HepG2 (cell line): ENCODE measurements at regions not wholly inside any gene's neighbourhood (a gene's known extent, or its start where the extent isn't known, plus 50 kb on each side); places are given as distances from the start of the nearest gene placed in this dataset.

Experiments used
- ATAC-seq: fragments of 200-7000 bp; cut with Tn5 transposase; 3 replicates; pipeline ENCODE4 v1.9.1; 2020; ENCODE audit warnings: mild to moderate bottlenecking, moderate library complexity
- BruUV-seq: library from RNA; stranded (reverse); fragments of 400-500 nt; replicated peaks from 2 replicates; lab custom pipeline; 2021; lab: Mats Ljungman, UMichigan
- CTCF ChIA-PET: fragments of 300-600 bp; formaldehyde crosslinking; extraction: SDS; loops from one replicate; lab custom pipeline; 2021; ENCODE audit warnings: low total read pairs, inconsistent platforms, low intra/inter-chr PET ratio; lab: Yijun Ruan, JAX
- POLR2A ChIA-PET: fragments of 350-600 bp; sonication (Branson Sonifier 250); formaldehyde crosslinking; loops from one replicate; lab custom pipeline; 2020; ENCODE audit warnings: antibody characterized with exemption, inconsistent platforms; lab: Yijun Ruan, JAX
- DNase-seq: peaks from one replicate; pipeline ENCODE4 v3.0.0-alpha.2; 2015; ENCODE audit warnings: low spot score
- FAIRE-seq: peaks from 3 replicates; lab custom pipeline; 2011; peaks lifted over from hg19 to GRCh38; lab: Jason Lieb, UNC
- H2AFZ ChIP-seq: one replicate; pipeline ENCODE4 v1.6.1; 2011; ENCODE audit warnings: low read length, inconsistent platforms
- H3K27ac ChIP-seq: fragments of 300-600 bp; 3 replicates; pipeline ENCODE4 v1.8.0; 2011; ENCODE audit warnings: mixed run types, mild to moderate bottlenecking, mixed read lengths, low read length, inconsistent platforms; ENCODE audit not compliant: insufficient read depth; ENCODE audit errors: extremely low read length
- H3K27me3 ChIP-seq, 2 experiments: fragments of 200-600 bp in 1 of 2; 2 replicates in 1 of 2; 3 replicates in 1 of 2; pipeline versions ENCODE4 v1.6.0 to v1.8.0; 2011; ENCODE audit warnings: low read length in 2 of 2, mild to moderate bottlenecking in 2 of 2, moderate library complexity in 2 of 2, inconsistent platforms in 1 of 2; ENCODE audit not compliant: insufficient read depth in 2 of 2, control insufficient read depth in 1 of 2
- H3K36me3 ChIP-seq, 2 experiments: fragments of 200-600 bp in 1 of 2; replicated peaks in 1 of 2; 2 replicates in 1 of 2; 3 replicates in 1 of 2; pipeline versions ENCODE4 v1.5.1 to v1.8.0; 2011; ENCODE audit warnings: low read length in 2 of 2, inconsistent platforms in 1 of 2; ENCODE audit not compliant: insufficient read depth in 2 of 2, control insufficient read depth in 1 of 2
- H3K4me1 ChIP-seq: 2 replicates; pipeline ENCODE4 v1.5.1; 2012; ENCODE audit warnings: low read length, inconsistent platforms; ENCODE audit not compliant: insufficient read depth
- H3K4me2 ChIP-seq: 2 replicates; pipeline ENCODE4 v1.6.0; 2011; ENCODE audit warnings: low read depth, low read length, inconsistent platforms
- H3K4me3 ChIP-seq, 3 experiments: fragments of 200-600 bp in 1 of 3; sonication (generic), shearing (Covaris generic) in 1 of 3; replicated peaks in 1 of 3; 2 replicates each; pipeline ENCODE4 v1.5.1; 2011 to 2016; ENCODE audit warnings: low read length in 3 of 3, inconsistent platforms in 2 of 3, low read depth in 2 of 3, mild to moderate bottlenecking in 2 of 3, control low read depth in 1 of 3, mixed read lengths in 1 of 3; ENCODE audit not compliant: insufficient read depth in 1 of 3
- H3K79me2 ChIP-seq: one replicate; pipeline ENCODE4 v1.6.1; 2011; ENCODE audit warnings: low read length, inconsistent platforms; ENCODE audit not compliant: insufficient read depth
- H3K9ac ChIP-seq: 2 replicates; pipeline ENCODE4 v1.6.0; 2011; ENCODE audit warnings: mild to moderate bottlenecking, low read depth, low read length, inconsistent platforms; ENCODE audit not compliant: insufficient read depth
- H3K9me3 ChIP-seq: 2 replicates; pipeline ENCODE4 v1.5.1; 2012; ENCODE audit warnings: mild to moderate bottlenecking, low read length
- H4K20me1 ChIP-seq: 2 replicates; pipeline ENCODE4 v1.6.0; 2011; ENCODE audit warnings: inconsistent platforms, mild to moderate bottlenecking, low read length, moderate library complexity; ENCODE audit not compliant: insufficient read depth
- DDIT3 ChIP-seq: sonication (generic); formaldehyde crosslinking; IDR thresholded peaks from 2 replicates; pipeline ENCODE4 v1.4.0; 2020; ENCODE audit warnings: mild to moderate bottlenecking, missing genetic modification reagents
- DR1 ChIP-seq: sonication (generic); formaldehyde crosslinking; IDR thresholded peaks from 2 replicates; pipeline ENCODE4 v1.8.0; 2021; ENCODE audit warnings: mild to moderate bottlenecking, missing genetic modification reagents, inconsistent platforms
- JUNB ChIP-seq: sonication (generic); formaldehyde crosslinking; IDR thresholded peaks from 2 replicates; pipeline ENCODE4 v1.8.0; 2022; ENCODE audit warnings: missing genetic modification reagents, mild to moderate bottlenecking, borderline replicate concordance
- MLX ChIP-seq: IDR thresholded peaks from 2 replicates; pipeline ENCODE4 v1.6.1; 2016
- PHF5A ChIP-seq: IDR thresholded peaks from one replicate; pipeline ENCODE4 v1.6.1; 2018; ENCODE audit warnings: low read depth, missing genetic modification reagents; ENCODE audit not compliant: unreplicated experiment
- ZNF564 ChIP-seq: sonication (generic); formaldehyde crosslinking; IDR thresholded peaks from 2 replicates; pipeline ENCODE4 v1.8.1; 2023; ENCODE audit warnings: mild to moderate bottlenecking, missing genetic modification reagents
- ZNF567 ChIP-seq: sonication (generic); formaldehyde crosslinking; IDR thresholded peaks from 2 replicates; pipeline ENCODE4 v1.8.1; 2023; ENCODE audit warnings: mild to moderate bottlenecking, missing genetic modification reagents, borderline replicate concordance
- ZNF639 ChIP-seq: conservative IDR thresholded peaks from 2 replicates; pipeline ENCODE4 v1.6.1; 2018; ENCODE audit warnings: missing genetic modification reagents
- ZSCAN31 ChIP-seq: sonication (generic); formaldehyde crosslinking; IDR thresholded peaks from 2 replicates; pipeline ENCODE4 v1.5.0; 2020; ENCODE audit warnings: low read depth, mild to moderate bottlenecking, missing genetic modification reagents
- WGBS: methylation state at CpG from one replicate; pipeline ENCODE4 v1.1.6; 2017; ENCODE audit warnings: low lambda C conversion rate; 5-methylcytosine and 5-hydroxymethylcytosine counted together
- in situ Hi-C: cut with HindIII; loops from 2 replicates; pipeline ENCODE4 v1.10.0; 2017; ENCODE audit warnings: low pct_unique_long_range_greater_than_20kb; ENCODE audit not compliant: extremely low pct_ligation_motif_present
- intact Hi-C: fragments of 100-400 bp; cut with micrococcal nuclease; formaldehyde crosslinking; loops from one replicate; pipeline ENCODE4 v1.10.0; 2022; ENCODE audit not compliant: unreplicated experiment

GRCh38 chr21:38151021-38151645 is 105.7 kb upstream of the KCNJ15 start:
- Histone ChIP-seq H3K4me3 (no peak overlapping the region), H3K79me2 (no peaks in the 10 kb centered on the region), H3K9ac (no peak overlapping the region), H3K27ac (no peak overlapping the region), H3K36me3 (no peaks in the 10 kb centered on the region), H3K27me3 (no peaks in the 10 kb centered on the region), H4K20me1 (no peaks in the 10 kb centered on the region), H3K4me2 (no peak overlapping the region), H3K4me1 (no peaks in the 10 kb centered on the region), H3K9me3 (no peaks in the 10 kb centered on the region), H2AFZ (no peak overlapping the region)
- POLR2A ChIA-PET: no interaction called here
- DNase-seq (no peak), ATAC-seq (no peak), FAIRE-seq (no peak)
- intact Hi-C loops (no loop called here), in situ Hi-C loops (no loop called here)
- no TSS peak for BruUV-seq
- CTCF ChIA-PET: no interaction called here
- 3% methylated on average over 1 of the region's 1 CpG for WGBS
- TF ChIP-seq DR1 (CRISPR knock-in tag): no peak
- no peak for TF ChIP-seq ZNF564
- TF ChIP-seq DDIT3 (CRISPR knock-in tag): no peak
- TF ChIP-seq PHF5A (CRISPR knock-in tag): no peak
- TF ChIP-seq ZNF639: no peak
- no peak for TF ChIP-seq MLX (CRISPR knock-in tag)
- TF ChIP-seq ZNF567: no peak
- no peak for TF ChIP-seq JUNB (CRISPR knock-in tag)
- no peak for TF ChIP-seq ZSCAN31 (CRISPR knock-in tag)
